Activated CD4-positive, alpha-beta memory T cell treated with anti-CD3 and anti-CD28 coated beads for 36 hours (primary cell): ENCODE measurements at regions not wholly inside any gene's neighbourhood (a gene's known extent, or its start where the extent isn't known, plus 50 kb on each side); places are given as distances from the start of the nearest gene placed in this dataset.

Experiments
- CTCF ChIA-PET: fragments of 350-600 bp; sonication (Branson Sonifier 250); formaldehyde crosslinking; loops from one replicate; lab custom pipeline; 2021; ENCODE audit warnings: antibody characterized with exemption, inconsistent platforms; lab: Charles Lee
- POLR2A ChIA-PET: fragments of 350-600 bp; sonication (Branson Sonifier 250); formaldehyde crosslinking; loops from one replicate; lab custom pipeline; 2021; ENCODE audit warnings: antibody characterized with exemption; lab: Charles Lee
- DNase-seq: peaks from one replicate; pipeline ENCODE4 v3.0.0-alpha.2; 2020
- H3K27ac Mint-ChIP-seq: one replicate; pipeline ENCODE4 v1.8.0; 2021; ENCODE audit warnings: mixed read lengths
- H3K27me3 Mint-ChIP-seq: one replicate; pipeline ENCODE4 v1.8.0; 2021; ENCODE audit warnings: mixed read lengths
- H3K36me3 Mint-ChIP-seq: one replicate; pipeline ENCODE4 v1.8.0; 2021; ENCODE audit warnings: mixed read lengths
- H3K4me1 Mint-ChIP-seq: one replicate; pipeline ENCODE4 v1.8.0; 2021; ENCODE audit warnings: low read depth, mixed read lengths
- H3K4me3 Mint-ChIP-seq: one replicate; pipeline ENCODE4 v1.8.0; 2021; ENCODE audit warnings: mild to moderate bottlenecking, mixed read lengths
- H3K9me3 Mint-ChIP-seq: one replicate; pipeline ENCODE4 v1.8.0; 2021; ENCODE audit warnings: mixed read lengths
- intact Hi-C: fragments of 100-400 bp; cut with micrococcal nuclease; formaldehyde crosslinking; loops from one replicate; pipeline ENCODE4 v1.15.1; 2023

DNA sequence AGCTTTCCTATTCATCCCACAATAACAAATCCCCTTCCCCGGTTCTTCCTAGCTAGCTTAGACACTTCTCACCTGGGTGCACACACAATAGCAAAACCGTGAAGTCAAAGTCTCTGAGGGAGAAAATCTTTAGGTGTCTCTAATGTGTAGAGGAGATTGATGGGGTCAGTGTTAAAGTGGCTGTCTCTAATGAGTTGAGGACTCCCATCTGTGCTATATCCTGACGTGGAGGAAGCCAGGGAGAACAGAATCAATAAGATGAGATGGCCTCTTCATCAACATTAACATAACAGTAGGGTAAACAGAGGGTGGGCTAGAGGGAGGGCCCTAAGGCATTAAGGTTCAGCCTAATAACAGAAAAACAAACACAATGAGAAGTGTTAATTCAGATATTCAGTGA lies 120.4 kb downstream of the SLC5A7 start:
- CTCF ChIA-PET: no interaction called here
- intact Hi-C loops: no loop called here
- Mint-ChIP-seq H3K27ac (no peak overlapping the region), H3K4me3 (no peak overlapping the region), H3K27me3 (peaks cover 4% of the 10 kb centered on the region), H3K4me1 (no peaks in the 10 kb centered on the region), H3K9me3 (peaks cover 11% of the 10 kb centered on the region), H3K36me3 (no peaks in the 10 kb centered on the region)
- POLR2A ChIA-PET: no interaction called here
- DNase-seq: no peak

GRCh38 chr2:108111936-108112335 lies 125.6 kb downstream of the SLC5A7 start:
- H3K4me3 Mint-ChIP-seq: no peak overlapping the region
- intact Hi-C loops: no loop called here
- POLR2A ChIA-PET: no interaction called here
- no peaks in the 10 kb centered on the region for H3K36me3 Mint-ChIP-seq
- peaks cover 2% of the 10 kb centered on the region for H3K27me3 Mint-ChIP-seq
- CTCF ChIA-PET: no interaction called here
- no peak for DNase-seq
- H3K4me1 Mint-ChIP-seq: no peaks in the 10 kb centered on the region
- H3K9me3 Mint-ChIP-seq: peaks cover 11% of the 10 kb centered on the region
- no peak overlapping the region for H3K27ac Mint-ChIP-seq

GRCh38 chr2:108115868-108116267 lies 123.9 kb upstream of the SULT1C3 start:
- ChIA-PET POLR2A (no interaction called here), CTCF (no interaction called here)
- Mint-ChIP-seq H3K4me1 (no peaks in the 10 kb centered on the region), H3K9me3 (peaks cover 7% of the 10 kb centered on the region), H3K27me3 (peaks cover 3% of the 10 kb centered on the region), H3K27ac (no peak overlapping the region), H3K4me3 (no peak overlapping the region), H3K36me3 (no peaks in the 10 kb centered on the region)
- DNase-seq: no peak
- intact Hi-C loops: no loop called here

GRCh38 chr2:108118996-108119395 lies 120.8 kb upstream of the SULT1C3 start:
- Mint-ChIP-seq H3K27ac (no peak overlapping the region), H3K4me1 (no peaks in the 10 kb centered on the region), H3K27me3 (peaks cover 3% of the 10 kb centered on the region), H3K4me3 (no peak overlapping the region), H3K9me3 (no peaks in the 10 kb centered on the region), H3K36me3 (no peaks in the 10 kb centered on the region)
- POLR2A ChIA-PET: no interaction called here
- no peak for DNase-seq
- CTCF ChIA-PET: no interaction called here
- intact Hi-C loops: no loop called here

GRCh38 chr2:108119492-108119891 lies 120.3 kb upstream of the SULT1C3 start:
- H3K27me3 Mint-ChIP-seq: peaks cover 3% of the 10 kb centered on the region
- no peak overlapping the region for H3K4me3 Mint-ChIP-seq
- no peaks in the 10 kb centered on the region for H3K4me1 Mint-ChIP-seq
- intact Hi-C loops: no loop called here
- no peak for DNase-seq
- no peak overlapping the region for H3K27ac Mint-ChIP-seq
- H3K36me3 Mint-ChIP-seq: no peaks in the 10 kb centered on the region
- ChIA-PET CTCF (no interaction called here), POLR2A (no interaction called here)
- H3K9me3 Mint-ChIP-seq: no peaks in the 10 kb centered on the region

- H3K27ac Mint-ChIP-seq: no peak overlapping the region
- no peak for DNase-seq
- POLR2A ChIA-PET: no interaction called here
- CTCF ChIA-PET: no interaction called here
- no peaks in the 10 kb centered on the region for H3K27me3 Mint-ChIP-seq
- H3K4me1 Mint-ChIP-seq: no peaks in the 10 kb centered on the region
- no peaks in the 10 kb centered on the region for H3K9me3 Mint-ChIP-seq
- intact Hi-C loops: no loop called here
- no peaks in the 10 kb centered on the region for H3K36me3 Mint-ChIP-seq
- no peak overlapping the region for H3K4me3 Mint-ChIP-seq
These were observed 114.9 kb upstream of the SULT1C3 start for GRCh38 chr2:108124736-108125495.

GRCh38 chr2:108125581-108125980 lies 114.2 kb upstream of the SULT1C3 start:
- DNase-seq: no peak
- POLR2A ChIA-PET: no interaction called here
- intact Hi-C loops: no loop called here
- Mint-ChIP-seq H3K4me3 (no peak overlapping the region), H3K36me3 (no peaks in the 10 kb centered on the region), H3K4me1 (no peaks in the 10 kb centered on the region), H3K27ac (no peak overlapping the region), H3K27me3 (no peaks in the 10 kb centered on the region), H3K9me3 (no peaks in the 10 kb centered on the region)
- CTCF ChIA-PET: no interaction called here

DNA sequence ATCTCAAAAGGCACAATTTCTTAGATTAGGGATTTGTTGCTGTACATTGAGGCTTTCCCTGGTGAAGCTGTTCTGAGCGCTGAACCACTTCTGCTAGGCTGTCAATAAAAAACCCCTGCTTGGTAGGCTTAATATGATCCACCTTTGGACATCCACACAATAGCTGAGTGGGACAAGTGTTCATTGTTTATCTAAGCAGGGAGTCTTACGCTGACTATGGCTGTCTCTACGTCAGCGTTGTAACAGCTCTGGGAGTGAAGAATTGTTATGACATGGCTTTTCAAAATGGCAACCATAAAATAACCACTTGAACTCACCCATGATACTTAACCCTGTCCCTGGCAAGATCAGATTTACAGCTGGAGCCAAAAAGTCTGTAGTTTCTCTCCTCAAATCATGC lies 111.5 kb upstream of the SULT1C3 start:
- H3K9me3 Mint-ChIP-seq: no peaks in the 10 kb centered on the region
- no peak overlapping the region for H3K4me3 Mint-ChIP-seq
- intact Hi-C loops: no loop called here
- ChIA-PET CTCF (no interaction called here), POLR2A (no interaction called here)
- H3K4me1 Mint-ChIP-seq: no peaks in the 10 kb centered on the region
- no peaks in the 10 kb centered on the region for H3K27me3 Mint-ChIP-seq
- DNase-seq: no peak
- no peak overlapping the region for H3K27ac Mint-ChIP-seq
- no peaks in the 10 kb centered on the region for H3K36me3 Mint-ChIP-seq

DNA sequence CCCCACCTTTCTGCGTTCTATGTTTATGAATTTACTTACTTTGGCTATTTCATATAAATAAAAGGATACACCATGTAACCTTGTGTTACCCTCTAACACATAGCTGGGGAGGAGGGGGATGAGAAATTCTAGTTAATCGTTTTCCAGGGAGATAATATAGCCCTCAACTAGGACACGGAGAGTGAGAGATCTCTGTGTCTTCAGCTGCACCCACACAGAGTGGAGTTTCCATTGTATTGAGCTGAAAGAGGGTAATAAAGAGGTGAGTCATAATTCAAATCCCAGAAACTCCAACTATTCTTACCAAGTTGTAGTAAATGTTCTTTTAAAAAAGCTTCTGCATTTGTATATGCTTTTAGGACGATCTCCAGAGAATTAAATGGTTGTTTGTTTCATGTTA lies 110.1 kb upstream of the SULT1C3 start:
- Mint-ChIP-seq H3K27me3 (no peaks in the 10 kb centered on the region), H3K36me3 (no peaks in the 10 kb centered on the region), H3K4me1 (no peaks in the 10 kb centered on the region), H3K9me3 (no peaks in the 10 kb centered on the region), H3K27ac (no peak overlapping the region), H3K4me3 (no peak overlapping the region)
- DNase-seq: no peak
- intact Hi-C loops: no loop called here
- ChIA-PET CTCF (no interaction called here), POLR2A (no interaction called here)

- H3K27ac Mint-ChIP-seq: no peak overlapping the region
- ChIA-PET CTCF (no interaction called here), POLR2A (no interaction called here)
- H3K4me3 Mint-ChIP-seq: no peak overlapping the region
- no peaks in the 10 kb centered on the region for H3K27me3 Mint-ChIP-seq
- intact Hi-C loops: no loop called here
- no peaks in the 10 kb centered on the region for H3K9me3 Mint-ChIP-seq
- no peaks in the 10 kb centered on the region for H3K36me3 Mint-ChIP-seq
- no peak for DNase-seq
- H3K4me1 Mint-ChIP-seq: no peaks in the 10 kb centered on the region
These were observed 106.3 kb upstream of the SULT1C3 start for GRCh38 chr2:108133457-108133856.

DNA sequence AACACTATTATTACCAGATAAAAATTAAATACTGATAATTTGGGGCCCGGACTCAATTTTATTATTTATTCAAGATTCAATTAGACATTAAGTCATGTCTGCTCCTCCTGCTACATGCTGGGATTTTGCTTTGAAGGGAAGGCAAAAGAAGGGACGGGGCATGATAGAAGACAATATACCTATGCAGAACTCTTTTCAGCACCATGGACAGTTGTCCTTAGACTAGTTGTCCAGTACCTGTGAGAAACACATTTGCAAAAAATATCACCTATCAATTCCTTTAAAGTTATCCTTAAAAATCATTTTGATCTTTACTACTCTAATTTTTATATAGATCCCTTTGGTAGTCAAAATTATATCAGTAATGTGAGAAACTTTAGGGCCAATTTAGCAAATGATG lies 100.2 kb upstream of the SULT1C3 start:
- no peak overlapping the region for H3K4me3 Mint-ChIP-seq
- H3K27ac Mint-ChIP-seq: no peak overlapping the region
- POLR2A ChIA-PET: no interaction called here
- intact Hi-C loops: no loop called here
- H3K9me3 Mint-ChIP-seq: no peaks in the 10 kb centered on the region
- H3K36me3 Mint-ChIP-seq: no peaks in the 10 kb centered on the region
- CTCF ChIA-PET: no interaction called here
- no peaks in the 10 kb centered on the region for H3K27me3 Mint-ChIP-seq
- no peak for DNase-seq
- no peaks in the 10 kb centered on the region for H3K4me1 Mint-ChIP-seq

DNA sequence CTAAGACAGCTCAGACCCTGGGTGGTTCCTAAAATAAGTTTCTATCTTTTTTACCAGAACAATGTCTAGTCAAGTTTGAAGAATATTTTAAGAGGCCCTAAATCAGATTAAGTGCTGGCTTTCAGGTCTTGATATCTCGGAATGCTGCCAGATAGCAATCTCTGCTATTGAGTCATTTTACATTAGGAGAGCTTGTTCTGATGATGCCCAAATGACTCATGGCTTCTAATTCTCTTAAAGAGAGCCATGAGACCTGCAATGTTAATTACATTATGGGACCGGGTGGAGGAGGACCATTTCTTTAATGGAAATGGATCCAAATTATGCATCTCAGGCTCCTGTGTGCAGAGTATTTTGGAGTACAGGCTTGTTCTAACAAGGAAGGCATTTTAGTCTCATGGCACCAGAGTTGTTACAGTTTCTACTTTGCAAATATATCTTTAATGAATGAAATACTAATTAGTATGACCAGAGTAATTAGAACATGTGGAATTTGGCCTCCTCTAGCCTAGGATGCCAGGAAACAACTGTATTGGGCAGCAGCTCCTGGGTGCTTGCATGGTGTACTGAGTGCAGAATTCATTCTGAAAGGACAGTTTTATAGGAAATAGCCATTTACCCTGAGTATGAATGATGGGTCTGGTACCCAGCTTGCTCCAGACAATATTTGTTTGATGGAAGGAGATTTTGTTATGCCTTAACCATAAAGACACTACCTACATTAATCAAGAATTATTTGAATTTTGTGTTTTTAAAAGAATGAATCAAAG lies 94.0 kb upstream of the SULT1C3 start:
- H3K4me1 Mint-ChIP-seq: no peaks in the 10 kb centered on the region
- H3K4me3 Mint-ChIP-seq: no peak overlapping the region
- no peak overlapping the region for H3K27ac Mint-ChIP-seq

DNA sequence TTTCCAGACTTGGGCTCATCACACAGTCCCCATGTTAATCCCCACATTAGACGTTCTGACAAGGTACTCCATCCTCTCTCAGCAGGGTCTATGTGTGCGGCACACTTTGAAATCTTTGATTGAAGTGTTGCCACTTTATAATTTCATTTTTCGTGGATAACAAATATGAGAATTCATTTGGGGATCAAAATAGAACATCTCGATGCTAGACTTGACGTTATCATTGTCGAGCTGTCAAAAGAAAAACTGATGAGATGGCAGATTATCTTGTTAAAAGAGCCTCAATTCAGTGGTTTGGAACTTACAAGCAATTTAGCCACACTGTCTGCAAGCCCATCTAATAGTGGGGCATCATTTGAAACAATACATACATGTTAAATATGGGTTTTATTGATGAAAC lies 91.2 kb upstream of the SULT1C3 start:
- intact Hi-C loops: no loop called here
- Mint-ChIP-seq H3K36me3 (no peaks in the 10 kb centered on the region), H3K27ac (no peak overlapping the region), H3K9me3 (no peaks in the 10 kb centered on the region), H3K4me3 (no peak overlapping the region), H3K27me3 (no peaks in the 10 kb centered on the region), H3K4me1 (no peaks in the 10 kb centered on the region)
- ChIA-PET POLR2A (no interaction called here), CTCF (no interaction called here)
- DNase-seq: no peak

More for the DNA sequence above, 94.0 kb upstream of the SULT1C3 start:
- intact Hi-C loops: no loop called here
- ChIA-PET CTCF (no interaction called here), POLR2A (no interaction called here)
- Mint-ChIP-seq H3K9me3 (no peaks in the 10 kb centered on the region), H3K27me3 (no peaks in the 10 kb centered on the region), H3K36me3 (no peaks in the 10 kb centered on the region)
- DNase-seq: no peak
